ENCODE measurements at regions not wholly inside any gene's neighbourhood (a gene's known extent, or its start where the extent isn't known, plus 50 kb on each side); places are given as distances from the start of the nearest gene placed in this dataset.

DNA sequence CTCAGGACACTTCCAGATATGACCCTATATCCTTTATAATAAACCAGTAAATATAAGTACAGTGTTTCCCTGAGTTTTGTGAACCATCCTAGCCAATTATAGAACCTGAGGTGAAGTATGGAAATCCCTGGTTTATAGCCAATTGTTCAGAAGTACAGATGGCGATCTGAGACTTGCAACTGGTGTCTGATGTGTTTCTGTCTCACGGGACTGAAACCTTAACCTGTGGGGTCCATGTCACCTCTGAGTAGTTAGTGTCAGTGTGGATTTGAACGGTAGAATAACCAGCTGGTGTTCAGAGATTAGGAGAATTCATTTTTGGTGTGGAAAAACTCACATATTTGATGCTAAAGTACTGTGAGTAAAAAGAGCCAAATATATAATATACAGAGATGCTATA lies 606.6 kb downstream of the MAFB start:
- DNase-seq (ENCODE audit: low read depth) = no peak
- TF ChIP-seq, protein P1, sequence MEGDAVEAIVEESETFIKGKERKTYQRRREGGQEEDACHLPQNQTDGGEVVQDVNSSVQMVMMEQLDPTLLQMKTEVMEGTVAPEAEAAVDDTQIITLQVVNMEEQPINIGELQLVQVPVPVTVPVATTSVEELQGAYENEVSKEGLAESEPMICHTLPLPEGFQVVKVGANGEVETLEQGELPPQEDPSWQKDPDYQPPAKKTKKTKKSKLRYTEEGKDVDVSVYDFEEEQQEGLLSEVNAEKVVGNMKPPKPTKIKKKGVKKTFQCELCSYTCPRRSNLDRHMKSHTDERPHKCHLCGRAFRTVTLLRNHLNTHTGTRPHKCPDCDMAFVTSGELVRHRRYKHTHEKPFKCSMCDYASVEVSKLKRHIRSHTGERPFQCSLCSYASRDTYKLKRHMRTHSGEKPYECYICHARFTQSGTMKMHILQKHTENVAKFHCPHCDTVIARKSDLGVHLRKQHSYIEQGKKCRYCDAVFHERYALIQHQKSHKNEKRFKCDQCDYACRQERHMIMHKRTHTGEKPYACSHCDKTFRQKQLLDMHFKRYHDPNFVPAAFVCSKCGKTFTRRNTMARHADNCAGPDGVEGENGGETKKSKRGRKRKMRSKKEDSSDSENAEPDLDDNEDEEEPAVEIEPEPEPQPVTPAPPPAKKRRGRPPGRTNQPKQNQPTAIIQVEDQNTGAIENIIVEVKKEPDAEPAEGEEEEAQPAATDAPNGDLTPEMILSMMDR (IDR thresholded peaks at IDR 0.05; ENCODE audit: control insufficient read depth, extremely low read depth, insufficient read depth) = no peak
- no peak overlapping the region for H3K4me3 ChIP-seq (ENCODE audit: low read depth, low read length)

GRCh38 chr20:40081653-40082052 lies 607.4 kb downstream of the MAFB start:
- TF ChIP-seq, protein P1 (IDR thresholded peaks at IDR 0.05; ENCODE audit: control insufficient read depth, extremely low read depth, insufficient read depth) = no peak
- no peak overlapping the region for H3K4me3 ChIP-seq (ENCODE audit: low read depth, low read length)
- no peak for DNase-seq (ENCODE audit: low read depth)

DNA sequence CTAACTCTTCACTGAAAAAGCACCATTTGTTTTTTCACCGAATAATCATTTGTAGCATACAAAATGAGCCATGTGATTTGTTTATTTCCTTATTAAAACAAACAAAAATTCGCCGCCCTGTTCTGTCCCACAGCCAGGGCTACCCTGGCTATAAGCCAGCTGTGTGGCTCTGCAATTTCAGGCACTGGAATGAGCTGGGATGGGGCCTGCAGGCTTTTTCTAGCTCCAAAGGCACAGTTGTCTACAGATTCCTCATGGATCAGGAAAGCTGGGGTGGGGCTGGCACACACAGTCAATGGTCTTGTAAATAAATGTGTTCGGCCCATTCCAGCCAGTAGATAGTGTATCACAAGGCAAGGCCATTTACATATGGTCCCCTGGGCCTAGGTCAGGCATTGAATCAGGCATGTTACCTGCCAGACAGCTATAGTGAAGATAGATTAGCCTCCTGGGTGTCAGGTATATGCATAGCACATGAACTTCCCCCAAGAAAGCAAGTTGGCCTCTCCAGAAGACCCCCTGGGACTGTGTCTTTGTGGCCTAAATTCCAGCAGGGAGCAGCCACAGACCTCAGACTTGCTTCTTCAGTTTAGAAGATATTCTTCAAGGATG lies 608.9 kb downstream of the MAFB start:
- H3K4me3 ChIP-seq (ENCODE audit: low read depth, low read length) = no peak overlapping the region
- TF ChIP-seq, protein P1 (IDR thresholded peaks at IDR 0.05; ENCODE audit: control insufficient read depth, extremely low read depth, insufficient read depth) = no peak
- no peak for DNase-seq (ENCODE audit: low read depth)

GRCh38 chr20:40073535-40074111 lies 615.4 kb downstream of the MAFB start:
- TF ChIP-seq, protein P1 (IDR thresholded peaks at IDR 0.05; ENCODE audit: control insufficient read depth, extremely low read depth, insufficient read depth) = no peak
- no peak for DNase-seq (ENCODE audit: low read depth)
- H3K4me3 ChIP-seq (ENCODE audit: low read depth, low read length) = no peak overlapping the region

- no peak overlapping the region for H3K4me3 ChIP-seq (ENCODE audit: low read depth, low read length)
- TF ChIP-seq, protein P1 (IDR thresholded peaks at IDR 0.05; ENCODE audit: control insufficient read depth, extremely low read depth, insufficient read depth) = no peak
These were observed 616.1 kb downstream of the MAFB start for GRCh38 chr20:40072907-40073306.

DNA sequence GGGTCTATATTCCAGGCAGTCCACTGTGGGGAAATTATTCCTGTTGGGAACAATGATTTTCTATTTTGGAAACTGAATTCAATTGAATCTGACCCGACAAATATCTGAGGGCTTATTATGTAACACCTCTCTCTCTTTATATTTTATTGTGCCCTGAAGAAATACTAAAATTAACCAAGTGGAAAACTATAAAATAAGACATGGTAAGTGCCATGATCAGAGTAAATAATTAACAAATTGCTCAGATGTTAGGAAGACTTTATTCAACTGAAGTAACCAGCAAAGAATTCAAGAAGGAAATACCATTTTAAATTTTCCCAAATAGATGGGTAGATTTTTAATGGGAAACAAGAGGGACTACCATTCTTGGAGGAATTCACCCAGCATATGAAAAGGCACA lies 632.9 kb downstream of the MAFB start:
- no peak for DNase-seq (ENCODE audit: low read depth)
- TF ChIP-seq, protein P1 (IDR thresholded peaks at IDR 0.05; ENCODE audit: control insufficient read depth, extremely low read depth, insufficient read depth) = no peak
- H3K4me3 ChIP-seq (ENCODE audit: low read depth, low read length) = no peak overlapping the region

More at GRCh38 chr20:40072907-40073306, 616.1 kb downstream of the MAFB start:
- no peak for DNase-seq (ENCODE audit: low read depth)

GRCh38 chr20:40055711-40056110 lies 633.3 kb downstream of the MAFB start:
- TF ChIP-seq, protein P1 (IDR thresholded peaks at IDR 0.05; ENCODE audit: control insufficient read depth, extremely low read depth, insufficient read depth) = no peak
- no peak for DNase-seq (ENCODE audit: low read depth)
- no peak overlapping the region for H3K4me3 ChIP-seq (ENCODE audit: low read depth, low read length)
